ENCODE measurements at regions not wholly inside any gene's neighbourhood (a gene's known extent, or its start where the extent isn't known, plus 50 kb on each side); places are given as distances from the start of the nearest gene placed in this dataset.

DNA sequence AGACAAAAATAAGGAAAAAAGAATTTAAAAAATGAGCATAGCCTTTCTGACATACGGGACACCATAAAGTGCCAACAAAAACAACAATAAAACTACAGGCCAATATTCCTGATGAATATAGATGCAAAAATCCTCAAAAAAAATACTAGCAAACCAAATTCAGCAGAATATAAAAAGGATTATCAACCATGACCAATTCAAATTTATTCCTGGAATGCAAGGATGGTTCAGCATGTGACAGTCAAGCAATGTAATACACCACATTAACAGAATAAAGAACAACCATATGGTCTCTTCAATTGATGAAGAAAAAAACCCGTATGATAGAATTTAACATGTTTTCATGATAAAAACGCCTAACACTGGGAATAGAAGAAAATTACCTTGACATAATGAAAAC lies 341.7 kb downstream of the PYDC2 start:
- no peak overlapping the region for H3K27ac Mint-ChIP-seq
- H3K4me1 Mint-ChIP-seq (ENCODE audit: low read depth): no peaks in the 10 kb centered on the region
- H3K27me3 Mint-ChIP-seq: no peaks in the 10 kb centered on the region
- no peak overlapping the region for H3K4me3 Mint-ChIP-seq (ENCODE audit: low read depth)
- no peak for DNase-seq (ENCODE audit: low spot score, unreplicated experiment)
- TF ChIP-seq, protein P1, sequence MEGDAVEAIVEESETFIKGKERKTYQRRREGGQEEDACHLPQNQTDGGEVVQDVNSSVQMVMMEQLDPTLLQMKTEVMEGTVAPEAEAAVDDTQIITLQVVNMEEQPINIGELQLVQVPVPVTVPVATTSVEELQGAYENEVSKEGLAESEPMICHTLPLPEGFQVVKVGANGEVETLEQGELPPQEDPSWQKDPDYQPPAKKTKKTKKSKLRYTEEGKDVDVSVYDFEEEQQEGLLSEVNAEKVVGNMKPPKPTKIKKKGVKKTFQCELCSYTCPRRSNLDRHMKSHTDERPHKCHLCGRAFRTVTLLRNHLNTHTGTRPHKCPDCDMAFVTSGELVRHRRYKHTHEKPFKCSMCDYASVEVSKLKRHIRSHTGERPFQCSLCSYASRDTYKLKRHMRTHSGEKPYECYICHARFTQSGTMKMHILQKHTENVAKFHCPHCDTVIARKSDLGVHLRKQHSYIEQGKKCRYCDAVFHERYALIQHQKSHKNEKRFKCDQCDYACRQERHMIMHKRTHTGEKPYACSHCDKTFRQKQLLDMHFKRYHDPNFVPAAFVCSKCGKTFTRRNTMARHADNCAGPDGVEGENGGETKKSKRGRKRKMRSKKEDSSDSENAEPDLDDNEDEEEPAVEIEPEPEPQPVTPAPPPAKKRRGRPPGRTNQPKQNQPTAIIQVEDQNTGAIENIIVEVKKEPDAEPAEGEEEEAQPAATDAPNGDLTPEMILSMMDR (IDR thresholded peaks at IDR 0.05; ENCODE audit: unreplicated experiment): no peak
- no peaks in the 10 kb centered on the region for H3K36me3 Mint-ChIP-seq (ENCODE audit: insufficient read depth)
- peaks cover 17% of the 10 kb centered on the region for H3K9me3 Mint-ChIP-seq (ENCODE audit: low read depth)

DNA sequence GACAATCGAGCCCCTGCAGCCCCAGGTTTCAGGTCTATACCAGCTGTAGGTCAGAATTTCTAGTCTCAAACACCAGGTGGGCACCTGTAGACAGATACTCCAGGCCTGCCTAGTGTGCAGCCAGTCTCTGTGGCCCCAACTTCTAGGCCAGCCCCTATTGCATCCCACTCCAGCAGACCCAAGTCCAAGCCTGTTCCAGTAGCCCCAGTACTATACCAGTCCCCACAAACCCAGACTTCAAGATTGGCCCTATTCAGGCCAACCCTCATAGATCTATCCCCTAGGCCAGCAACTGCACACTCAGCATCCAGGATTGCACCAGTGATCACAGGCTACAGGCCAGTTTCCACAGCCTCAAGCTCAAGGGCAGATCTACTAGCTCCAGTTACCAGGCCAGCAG lies 344.0 kb downstream of the PYDC2 start:
- no peaks in the 10 kb centered on the region for H3K27me3 Mint-ChIP-seq
- H3K27ac Mint-ChIP-seq: peak overlapping the region; percentile 59
- no peak for DNase-seq (ENCODE audit: low spot score, unreplicated experiment)
- no peak overlapping the region for H3K4me3 Mint-ChIP-seq (ENCODE audit: low read depth)
- H3K36me3 Mint-ChIP-seq (ENCODE audit: insufficient read depth): no peaks in the 10 kb centered on the region
- TF ChIP-seq, protein P1 (IDR thresholded peaks at IDR 0.05; ENCODE audit: unreplicated experiment): no peak
- peaks cover 14% of the 10 kb centered on the region for H3K9me3 Mint-ChIP-seq (ENCODE audit: low read depth)
- no peaks in the 10 kb centered on the region for H3K4me1 Mint-ChIP-seq (ENCODE audit: low read depth)

DNA sequence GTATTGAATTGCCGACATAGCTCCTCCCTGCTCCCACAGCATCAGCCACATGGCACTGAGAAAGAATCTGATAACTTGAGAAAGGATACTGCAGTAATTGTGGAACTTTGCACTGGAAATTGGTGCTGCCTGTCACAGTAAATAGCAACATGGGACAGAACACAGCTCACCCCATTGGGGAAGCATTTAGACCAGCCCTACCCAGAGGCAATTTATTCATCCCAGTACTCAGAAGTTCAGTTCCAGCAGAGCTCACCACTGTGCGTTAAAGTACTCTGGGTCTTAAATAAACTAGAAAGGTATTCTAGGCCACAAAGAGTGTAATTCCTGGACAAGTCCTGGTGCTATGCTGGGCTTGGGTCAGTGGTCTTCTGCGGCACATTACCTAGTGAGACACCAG lies 347.1 kb downstream of the PYDC2 start:
- H3K9me3 Mint-ChIP-seq (ENCODE audit: low read depth): peaks cover 22% of the 10 kb centered on the region
- no peak overlapping the region for H3K4me3 Mint-ChIP-seq (ENCODE audit: low read depth)
- H3K4me1 Mint-ChIP-seq (ENCODE audit: low read depth): no peaks in the 10 kb centered on the region
- H3K27ac Mint-ChIP-seq: no peak overlapping the region
- H3K27me3 Mint-ChIP-seq: no peaks in the 10 kb centered on the region
- TF ChIP-seq, protein P1 (IDR thresholded peaks at IDR 0.05; ENCODE audit: unreplicated experiment): no peak
- H3K36me3 Mint-ChIP-seq (ENCODE audit: insufficient read depth): no peaks in the 10 kb centered on the region
- no peak for DNase-seq (ENCODE audit: low spot score, unreplicated experiment)

DNA sequence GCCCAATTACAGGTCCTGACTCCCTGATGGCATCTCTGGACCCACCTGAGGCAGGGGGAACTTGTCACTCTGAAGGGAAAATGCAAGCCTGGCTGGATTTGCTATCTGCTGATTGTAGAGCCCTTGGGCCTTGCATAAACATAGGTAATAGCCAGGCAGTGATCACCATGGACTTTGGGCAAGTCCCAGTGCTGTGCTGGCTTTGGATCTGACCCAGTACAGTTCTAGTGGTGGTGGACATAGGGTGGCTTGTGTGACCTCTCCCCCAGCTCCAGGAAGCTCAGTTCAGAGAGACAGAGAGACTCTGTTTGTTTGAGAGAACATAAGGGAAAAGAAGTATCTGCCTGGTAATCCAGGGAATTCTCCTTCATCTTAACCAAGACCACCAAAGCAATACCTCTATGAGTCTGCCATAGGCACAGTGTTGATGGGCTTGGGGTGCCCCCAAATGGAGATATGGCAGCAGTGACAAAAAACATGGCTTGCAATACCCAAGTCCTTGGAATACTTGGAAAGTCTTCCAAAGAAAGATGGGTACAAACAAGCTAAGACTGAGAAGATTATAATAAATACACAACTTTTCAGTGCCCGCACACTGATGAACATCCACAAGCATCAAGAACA lies 348.5 kb downstream of the PYDC2 start:
- no peak for DNase-seq (ENCODE audit: low spot score, unreplicated experiment)
- Mint-ChIP-seq H3K9me3 (ENCODE audit: low read depth) (peaks cover 29% of the 10 kb centered on the region), H3K4me3 (ENCODE audit: low read depth) (no peak overlapping the region), H3K36me3 (ENCODE audit: insufficient read depth) (no peaks in the 10 kb centered on the region), H3K27ac (no peak overlapping the region), H3K27me3 (no peaks in the 10 kb centered on the region), H3K4me1 (ENCODE audit: low read depth) (no peaks in the 10 kb centered on the region)
- TF ChIP-seq, protein P1 (IDR thresholded peaks at IDR 0.05; ENCODE audit: unreplicated experiment): no peak

DNA sequence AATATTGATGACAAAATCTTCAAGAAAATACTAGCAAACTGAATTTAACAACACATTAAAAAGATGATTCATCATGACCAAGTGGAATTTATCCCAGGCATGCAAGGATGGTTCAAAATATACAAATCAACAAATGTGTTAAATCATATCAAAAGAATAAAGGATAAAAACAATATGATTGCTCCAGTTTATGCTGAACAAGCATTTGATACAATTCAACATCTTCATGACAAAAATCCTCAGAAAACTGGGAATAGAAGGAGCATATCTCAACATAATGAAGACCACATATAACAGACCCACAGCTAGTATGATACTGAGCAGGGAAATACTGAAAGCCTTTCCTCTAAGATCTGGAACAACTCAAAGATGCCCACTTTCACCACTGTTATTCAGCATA lies 352.3 kb downstream of the PYDC2 start:
- TF ChIP-seq, protein P1 (IDR thresholded peaks at IDR 0.05; ENCODE audit: unreplicated experiment): no peak
- no peak overlapping the region for H3K4me3 Mint-ChIP-seq (ENCODE audit: low read depth)
- H3K36me3 Mint-ChIP-seq (ENCODE audit: insufficient read depth): no peaks in the 10 kb centered on the region
- peaks cover 30% of the 10 kb centered on the region for H3K9me3 Mint-ChIP-seq (ENCODE audit: low read depth)
- H3K4me1 Mint-ChIP-seq (ENCODE audit: low read depth): no peaks in the 10 kb centered on the region
- no peak for DNase-seq (ENCODE audit: low spot score, unreplicated experiment)
- no peak overlapping the region for H3K27ac Mint-ChIP-seq
- no peaks in the 10 kb centered on the region for H3K27me3 Mint-ChIP-seq
